Psoas muscle (tissue), 7 donors: ENCODE measurements at regions not wholly inside any gene's neighbourhood (a gene's known extent, or its start where the extent isn't known, plus 50 kb on each side); places are given as distances from the start of the nearest gene placed in this dataset.

Experiments
- ATAC-seq, 4 donors: fragments of 200-7000 bp; cut with Tn5 transposase; one replicate each; pipeline ENCODE4 v1.9.1; 2020; ENCODE audit warnings: moderate library complexity in 3 of 4, mild to moderate bottlenecking in 2 of 4
- DNase-seq, 2 donors: peaks; one replicate each; pipeline ENCODE4 v3.0.0-alpha.2; 2020
- H3K27ac ChIP-seq: fragments of 200-600 bp; one replicate; pipeline ENCODE4 v1.8.0; 2022
- H3K27me3 ChIP-seq, 3 donors: fragments of 200-600 bp in 1 of 3; one replicate each; pipeline versions ENCODE4 v1.6.1 to v1.8.0; 2013 to 2022; ENCODE audit warnings: low read length in 2 of 3, mild to moderate bottlenecking in 2 of 3, moderate library complexity in 1 of 3; ENCODE audit not compliant: insufficient read depth in 3 of 3
- H3K36me3 ChIP-seq, 2 donors: fragments of 200-600 bp in 1 of 2; one replicate each; pipeline versions ENCODE4 v1.6.1 to v1.8.0; 2013 to 2022; ENCODE audit warnings: low read depth in 1 of 2, mild to moderate bottlenecking in 1 of 2, moderate library complexity in 1 of 2; ENCODE audit not compliant: insufficient read depth in 1 of 2
- H3K4me1 ChIP-seq: fragments of 200-600 bp; one replicate; pipeline ENCODE4 v1.8.0; 2022
- H3K4me3 ChIP-seq: fragments of 200-600 bp; one replicate; pipeline ENCODE4 v1.8.0; 2022; ENCODE audit warnings: mild to moderate bottlenecking
- H3K9me3 ChIP-seq: fragments of 200-600 bp; one replicate; pipeline ENCODE4 v1.8.0; 2022
- CTCF ChIP-seq: fragments of 200-600 bp; IDR thresholded peaks from one replicate; pipeline ENCODE4 v1.8.0; 2022; ENCODE audit warnings: antibody characterized with exemption
- WGBS, 3 donors: extraction: QIAGEN DNeasy Blood & Tissue Kit; methylation state at CpG; one replicate each; pipeline versions ENCODE4 v1.1.6 to v1.1.7; 2013; 5-methylcytosine and 5-hydroxymethylcytosine counted together
- intact Hi-C, 2 donors: fragments of 100-400 bp; cut with DNase I; formaldehyde crosslinking; loops; one replicate each; pipeline versions ENCODE4 v1.11.0 to v1.14.2; 2022
- donor health status: healthy with polysubstance abuse.
- donor health status: DM: no; HTN: no; CAD: no; lungs with moderate emphysema.
- donor health status: Bipolar disorder and iron deficiency.
- donor health status: healthy.
- donor health status: DM: yes; HTN: yes; CAD: no.
- donor health status: DM: no; HTN: no; CAD: no.
- donor health status: DM: yes; HTN: yes; CAD: no.

- no peak for DNase-seq
- H3K4me1 ChIP-seq, result peaks cover 33% of the 10 kb centered on the region
- no peak for ATAC-seq
- no peak for TF ChIP-seq CTCF
- intact Hi-C loops, result loop anchor here in 1 of 2 donors (1.0 kb wide), 1 partner anchor 10 kb away; no protein-coding TSS in a partner anchor
- H3K9me3 ChIP-seq, result no peaks in the 10 kb centered on the region
- H3K27ac ChIP-seq, result peak overlapping the region; percentile 89
- H3K36me3 ChIP-seq, result peaks cover 0 to 5% of the 10 kb centered on the region in 2 donors
- no peaks in the 10 kb centered on the region for H3K27me3 ChIP-seq
- peak overlapping the region; percentile 68 for H3K4me3 ChIP-seq
- 0 to 1% (median 1%) methylated on average over 9 of the region's 9 CpGs for WGBS, 3 donors
Observed at GRCh38 chr6:4017834-4018170, 61.1 kb downstream of the FAM217A start.

- peak; percentile 95 to 98 for DNase-seq
- TF ChIP-seq CTCF, result peak; percentile 45
- Histone ChIP-seq H3K36me3 (peaks cover 0 to 5% of the 10 kb centered on the region in 2 donors), H3K27me3 (no peaks in the 10 kb centered on the region), H3K4me1 (peaks cover 39% of the 10 kb centered on the region), H3K9me3 (no peaks in the 10 kb centered on the region), H3K4me3 (peak overlapping the region; percentile 68), H3K27ac (peak overlapping the region; percentile 89)
- intact Hi-C loops, result loop anchor here in 1 of 2 donors (1.0 kb wide), 1 partner anchor 10 kb away; no protein-coding TSS in a partner anchor
- 0 to 1% (median 0%) methylated on average over 41 to 62 of the region's 62 CpGs for WGBS, 3 donors
- peak; percentile 86 to 88 (median 86) for ATAC-seq
Observed at GRCh38 chr6:4018171-4018923, 60.6 kb downstream of the FAM217A start.
